Ovary (tissue), 7 donors: ENCODE measurements at regions not wholly inside any gene's neighbourhood (a gene's known extent, or its start where the extent isn't known, plus 50 kb on each side); places are given as distances from the start of the nearest gene placed in this dataset.

Experiments used
- DNase-seq, 5 donors: peaks; one replicate each; pipeline ENCODE4 v3.0.0-alpha.2; 2019 to 2020
- H3K27ac ChIP-seq, 2 donors: fragments of 200-600 bp; one replicate each; pipeline versions ENCODE4 v1.5.1 to v1.8.0; 2019 to 2022
- H3K27me3 ChIP-seq: fragments of 200-600 bp; one replicate; pipeline ENCODE4 v1.8.0; 2022
- H3K36me3 ChIP-seq: fragments of 200-600 bp; sonication (generic); one replicate; pipeline ENCODE4 v1.5.1; 2019
- H3K4me1 ChIP-seq: one replicate; pipeline ENCODE4 v1.8.1; 2013; ENCODE audit warnings: mild to moderate bottlenecking, moderate library complexity; ENCODE audit not compliant: insufficient read depth
- H3K4me3 ChIP-seq: fragments of 200-600 bp; sonication (generic); one replicate; pipeline ENCODE4 v1.5.1; 2017
- H3K9me3 ChIP-seq, 2 donors: fragments of 200-600 bp in 1 of 2; sonication (generic) in 1 of 2; one replicate each; pipeline versions ENCODE4 v1.5.1 to v1.8.1; 2013 to 2019; ENCODE audit warnings: mild to moderate bottlenecking in 1 of 2, moderate library complexity in 1 of 2
- EP300 ChIP-seq: sonication (generic); formaldehyde crosslinking; IDR thresholded peaks from one replicate; pipeline ENCODE4 v1.6.1; 2017; ENCODE audit warnings: antibody characterized with exemption
- POLR2A ChIP-seq: fragments of 450-650 bp; IDR thresholded peaks from one replicate; pipeline ENCODE4 v1.6.1; 2017; ENCODE audit warnings: antibody characterized with exemption, mild to moderate bottlenecking, moderate library complexity
- WGBS, 3 donors: extraction: QIAGEN DNeasy Blood & Tissue Kit in 1 of 3; methylation state at CpG; one replicate each; pipeline versions ENCODE4 v1.1.5 to v1.1.7; 2013 to 2017; 5-methylcytosine and 5-hydroxymethylcytosine counted together
- intact Hi-C, 4 donors: fragments of 100-400 bp; cut with DNase I; formaldehyde crosslinking; loops; one replicate each; pipeline versions ENCODE4 v1.11.0 to v1.15.1; 2022 to 2023
- TF ChIP-seq, protein P1 (sequence below), 3 donors: fragments of 450-650 bp in 2 of 3; fragments of 200-600 bp in 1 of 3; IDR thresholded peaks; one replicate each; pipeline versions ENCODE4 v1.5.1 to v1.8.0; 2016 to 2022; ENCODE audit warnings: antibody characterized with exemption in 3 of 3, mild to moderate bottlenecking in 1 of 3
- donor health status: DM: no; HTN: no; CAD: no; lungs with moderate emphysema.
- donor health status: DM: no; HTN: no; CAD: no.
- donor health status: Bipolar disorder and iron deficiency.
- donor health status: DM: no; HTN: no; CAD: no.
- donor health status: DM: yes; HTN: yes; CAD: no.

DNA sequence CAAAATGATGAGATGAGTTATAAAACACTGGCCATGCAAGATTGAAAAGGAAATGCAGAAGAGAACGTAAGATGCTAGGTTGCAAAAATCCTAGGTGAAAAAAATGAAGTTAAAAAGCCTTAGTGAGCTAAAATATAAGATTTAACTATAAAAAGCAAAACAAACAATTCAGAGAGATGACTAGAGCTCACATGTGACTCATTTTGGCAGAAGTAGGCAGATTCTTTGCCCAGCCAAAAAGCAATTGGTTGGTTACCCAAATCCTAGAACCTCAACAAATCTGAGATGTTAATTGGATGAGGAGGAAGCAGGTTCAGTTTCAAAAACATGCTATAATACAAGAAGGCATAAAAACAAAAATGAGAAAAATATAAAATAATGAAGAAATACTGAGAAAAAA lies 249.1 kb downstream of the OGFRL1 start:
- intact Hi-C loops: no loop called here

DNA sequence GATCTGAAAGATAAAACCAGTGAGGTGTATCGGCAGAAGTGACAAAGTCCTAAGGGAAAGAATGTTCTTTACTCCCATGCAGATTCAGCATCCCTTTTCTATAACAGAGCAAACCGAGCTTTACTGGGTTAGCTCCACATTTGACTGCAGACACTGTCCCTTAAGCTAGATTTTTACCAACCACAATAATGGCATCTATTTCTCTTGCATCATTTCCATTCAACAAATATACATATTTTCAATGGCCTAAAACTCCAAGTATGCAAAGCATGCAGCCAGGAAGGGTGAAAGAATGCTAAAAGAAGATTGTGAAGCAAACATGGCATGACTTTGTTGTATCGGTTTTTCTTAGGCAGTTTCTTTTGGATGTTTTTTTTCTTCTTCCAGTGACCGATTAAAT lies 255.4 kb downstream of the OGFRL1 start:
- WGBS, 3 donors: 43 to 48% (median 45%) methylated on average over 4 of the region's 4 CpGs
- Histone ChIP-seq H3K36me3 (no peaks in the 10 kb centered on the region), H3K27me3 (no peaks in the 10 kb centered on the region), H3K4me1 (no peaks in the 10 kb centered on the region), H3K27ac (no peak overlapping the region), H3K4me3 (no peak overlapping the region), H3K9me3 (no peaks in the 10 kb centered on the region)
- DNase-seq: no peak
- intact Hi-C loops: no loop called here
- no peak for TF ChIP-seq POLR2A
- no peak for TF ChIP-seq EP300
- TF ChIP-seq, protein P1, sequence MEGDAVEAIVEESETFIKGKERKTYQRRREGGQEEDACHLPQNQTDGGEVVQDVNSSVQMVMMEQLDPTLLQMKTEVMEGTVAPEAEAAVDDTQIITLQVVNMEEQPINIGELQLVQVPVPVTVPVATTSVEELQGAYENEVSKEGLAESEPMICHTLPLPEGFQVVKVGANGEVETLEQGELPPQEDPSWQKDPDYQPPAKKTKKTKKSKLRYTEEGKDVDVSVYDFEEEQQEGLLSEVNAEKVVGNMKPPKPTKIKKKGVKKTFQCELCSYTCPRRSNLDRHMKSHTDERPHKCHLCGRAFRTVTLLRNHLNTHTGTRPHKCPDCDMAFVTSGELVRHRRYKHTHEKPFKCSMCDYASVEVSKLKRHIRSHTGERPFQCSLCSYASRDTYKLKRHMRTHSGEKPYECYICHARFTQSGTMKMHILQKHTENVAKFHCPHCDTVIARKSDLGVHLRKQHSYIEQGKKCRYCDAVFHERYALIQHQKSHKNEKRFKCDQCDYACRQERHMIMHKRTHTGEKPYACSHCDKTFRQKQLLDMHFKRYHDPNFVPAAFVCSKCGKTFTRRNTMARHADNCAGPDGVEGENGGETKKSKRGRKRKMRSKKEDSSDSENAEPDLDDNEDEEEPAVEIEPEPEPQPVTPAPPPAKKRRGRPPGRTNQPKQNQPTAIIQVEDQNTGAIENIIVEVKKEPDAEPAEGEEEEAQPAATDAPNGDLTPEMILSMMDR (IDR thresholded peaks at IDR 0.05): no peak

More for the DNA sequence above, 249.1 kb downstream of the OGFRL1 start:
- no peaks in the 10 kb centered on the region for H3K4me1 ChIP-seq
- H3K9me3 ChIP-seq: no peaks in the 10 kb centered on the region
- H3K4me3 ChIP-seq: no peak overlapping the region
- WGBS, 3 donors: 44 to 47% (median 47%) methylated on average over 1 of the region's 1 CpG
- no peak overlapping the region for H3K27ac ChIP-seq
- TF ChIP-seq, protein P1 (IDR thresholded peaks at IDR 0.05): no peak
- no peak for TF ChIP-seq EP300
- no peak for TF ChIP-seq POLR2A
- no peaks in the 10 kb centered on the region for H3K27me3 ChIP-seq
- DNase-seq: no peak
- H3K36me3 ChIP-seq: no peaks in the 10 kb centered on the region

DNA sequence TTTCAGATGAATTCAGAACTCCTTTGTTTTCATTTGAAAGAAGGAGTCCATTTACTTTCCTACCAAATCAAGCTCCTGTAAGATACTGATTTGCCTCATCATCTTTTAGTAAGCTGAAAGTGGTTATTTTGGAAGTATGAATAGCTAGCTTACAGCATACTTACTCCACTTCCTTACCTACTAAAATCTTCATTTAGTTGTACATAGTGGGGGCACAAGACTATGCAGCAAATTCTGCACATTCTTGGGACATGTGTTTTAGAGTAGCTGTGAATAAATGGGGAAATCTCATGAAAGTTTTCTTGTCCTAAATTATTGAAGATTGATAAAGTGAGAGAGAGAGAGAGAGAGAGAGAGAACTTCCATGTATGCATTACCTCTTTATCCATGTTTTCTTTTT lies 256.3 kb downstream of the OGFRL1 start:
- H3K4me1 ChIP-seq: no peaks in the 10 kb centered on the region
- H3K36me3 ChIP-seq: no peaks in the 10 kb centered on the region
- TF ChIP-seq POLR2A (no peak), EP300 (no peak)
- TF ChIP-seq, protein P1 (IDR thresholded peaks at IDR 0.05): no peak
- no peak overlapping the region for H3K27ac ChIP-seq
- H3K9me3 ChIP-seq: no peaks in the 10 kb centered on the region
- no peaks in the 10 kb centered on the region for H3K27me3 ChIP-seq
- DNase-seq: no peak
- no peak overlapping the region for H3K4me3 ChIP-seq
- intact Hi-C loops: no loop called here

DNA sequence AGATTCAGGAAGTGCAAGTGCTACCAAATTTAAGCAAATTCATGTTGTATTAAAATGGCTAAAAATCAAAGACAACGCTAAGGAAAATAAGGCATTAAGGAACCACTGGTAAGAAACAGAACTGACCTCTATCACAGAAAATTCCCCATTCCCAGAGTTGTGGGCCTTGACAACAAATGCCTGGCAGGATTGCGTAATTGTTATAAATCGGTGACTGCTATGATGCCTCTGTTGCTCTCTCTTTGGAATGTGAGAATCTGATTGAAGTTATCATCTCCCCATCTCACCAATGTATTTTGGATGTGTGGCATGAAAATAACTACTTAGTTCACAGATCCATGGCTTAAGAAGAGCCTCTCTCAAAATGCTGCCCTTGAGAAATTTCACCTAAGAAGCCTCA lies 257.3 kb downstream of the OGFRL1 start:
- Histone ChIP-seq H3K4me3 (no peak overlapping the region), H3K27ac (no peak overlapping the region), H3K36me3 (no peaks in the 10 kb centered on the region), H3K9me3 (no peaks in the 10 kb centered on the region), H3K27me3 (no peaks in the 10 kb centered on the region), H3K4me1 (no peaks in the 10 kb centered on the region)
- intact Hi-C loops: no loop called here
- no peak for DNase-seq
- 91 to 95% (median 93%) methylated on average over 3 of the region's 3 CpGs for WGBS, 3 donors
- TF ChIP-seq EP300 (no peak), POLR2A (no peak)
- TF ChIP-seq, protein P1 (IDR thresholded peaks at IDR 0.05): no peak

DNA sequence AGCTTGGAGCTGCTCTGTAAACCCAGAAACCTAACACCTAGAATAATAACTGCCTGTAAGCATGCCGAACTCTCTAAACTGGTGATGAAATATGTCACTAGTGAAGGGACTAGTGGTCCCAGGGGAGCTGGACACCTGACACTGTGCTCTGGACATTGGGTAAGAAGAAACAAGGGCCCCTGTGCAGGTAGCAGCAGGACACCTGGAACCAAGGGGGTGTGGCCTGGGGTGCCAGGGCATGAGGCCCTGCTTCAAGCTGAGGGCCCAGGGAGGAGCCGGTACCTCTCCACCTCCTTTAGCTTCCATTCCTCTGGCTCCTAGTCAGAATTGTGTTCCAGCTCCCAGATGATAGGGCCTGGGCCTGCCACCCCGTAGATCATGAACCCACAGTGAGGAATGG lies 263.2 kb downstream of the OGFRL1 start:
- Histone ChIP-seq H3K27ac (no peak overlapping the region), H3K9me3 (no peaks in the 10 kb centered on the region), H3K4me1 (no peaks in the 10 kb centered on the region), H3K36me3 (no peaks in the 10 kb centered on the region), H3K4me3 (no peak overlapping the region), H3K27me3 (no peaks in the 10 kb centered on the region)
- no peak for TF ChIP-seq POLR2A
- TF ChIP-seq, protein P1 (IDR thresholded peaks at IDR 0.05): no peak
- TF ChIP-seq EP300: no peak
- intact Hi-C loops: no loop called here
- 90 to 98% (median 92%) methylated on average over 3 of the region's 3 CpGs for WGBS, 3 donors
- no peak for DNase-seq
